ENCODE measurements at regions not wholly inside any gene's neighbourhood (a gene's known extent, or its start where the extent isn't known, plus 50 kb on each side); places are given as distances from the start of the nearest gene placed in this dataset.

DNA sequence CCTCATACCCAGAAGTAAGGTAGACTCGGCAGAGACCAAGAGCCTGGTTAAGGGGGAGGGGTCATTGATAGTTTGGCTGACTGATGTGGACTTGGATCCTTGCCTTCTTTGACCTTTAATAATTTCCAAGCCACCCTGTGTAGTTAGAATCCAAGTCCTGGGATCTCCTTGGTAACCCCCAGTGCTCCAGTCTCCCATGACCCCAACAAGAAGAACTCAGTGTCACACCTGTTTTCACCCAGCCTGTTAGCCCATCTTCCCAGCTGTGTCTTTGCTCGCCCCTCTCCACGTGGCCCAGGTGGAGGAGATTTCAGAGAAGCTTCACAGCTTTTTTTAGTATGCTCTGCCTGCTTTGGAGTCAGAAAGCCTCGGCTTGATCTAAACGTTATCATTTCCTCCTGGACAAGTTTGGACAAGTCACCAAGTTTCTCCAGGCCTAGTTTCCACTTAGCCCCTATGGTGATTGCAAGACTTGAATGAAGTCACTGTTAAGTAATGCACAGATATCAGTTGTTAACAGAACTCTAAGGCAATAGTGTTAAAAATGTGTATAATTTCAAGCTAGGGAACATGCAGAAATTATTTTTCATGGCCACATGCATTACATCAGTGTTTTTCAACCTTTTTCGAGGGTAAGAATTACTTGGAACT lies 170.0 kb downstream of the TMEM38B start:
- ATAC-seq (ENCODE audit: insufficient number of reproducible peaks, low FRiP score, low read depth) (no peak), DNase-seq (ENCODE audit: low spot score) (no peak)
- no peak overlapping the region for H3K4me3 ChIP-seq
- H3K9me3 ChIP-seq, result no peaks in the 10 kb centered on the region
- TF ChIP-seq, protein P1, sequence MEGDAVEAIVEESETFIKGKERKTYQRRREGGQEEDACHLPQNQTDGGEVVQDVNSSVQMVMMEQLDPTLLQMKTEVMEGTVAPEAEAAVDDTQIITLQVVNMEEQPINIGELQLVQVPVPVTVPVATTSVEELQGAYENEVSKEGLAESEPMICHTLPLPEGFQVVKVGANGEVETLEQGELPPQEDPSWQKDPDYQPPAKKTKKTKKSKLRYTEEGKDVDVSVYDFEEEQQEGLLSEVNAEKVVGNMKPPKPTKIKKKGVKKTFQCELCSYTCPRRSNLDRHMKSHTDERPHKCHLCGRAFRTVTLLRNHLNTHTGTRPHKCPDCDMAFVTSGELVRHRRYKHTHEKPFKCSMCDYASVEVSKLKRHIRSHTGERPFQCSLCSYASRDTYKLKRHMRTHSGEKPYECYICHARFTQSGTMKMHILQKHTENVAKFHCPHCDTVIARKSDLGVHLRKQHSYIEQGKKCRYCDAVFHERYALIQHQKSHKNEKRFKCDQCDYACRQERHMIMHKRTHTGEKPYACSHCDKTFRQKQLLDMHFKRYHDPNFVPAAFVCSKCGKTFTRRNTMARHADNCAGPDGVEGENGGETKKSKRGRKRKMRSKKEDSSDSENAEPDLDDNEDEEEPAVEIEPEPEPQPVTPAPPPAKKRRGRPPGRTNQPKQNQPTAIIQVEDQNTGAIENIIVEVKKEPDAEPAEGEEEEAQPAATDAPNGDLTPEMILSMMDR (IDR thresholded peaks at IDR 0.05), result no peak
- no peaks in the 10 kb centered on the region for H3K36me3 ChIP-seq
- no peaks in the 10 kb centered on the region for H3K27me3 ChIP-seq (replicated peaks; ENCODE audit: insufficient read depth)
- no peaks in the 10 kb centered on the region for H3K4me1 ChIP-seq (ENCODE audit: control insufficient read depth in 1 of 2, low read depth in 2 of 2)
- H3K27ac ChIP-seq, result no peak overlapping the region

DNA sequence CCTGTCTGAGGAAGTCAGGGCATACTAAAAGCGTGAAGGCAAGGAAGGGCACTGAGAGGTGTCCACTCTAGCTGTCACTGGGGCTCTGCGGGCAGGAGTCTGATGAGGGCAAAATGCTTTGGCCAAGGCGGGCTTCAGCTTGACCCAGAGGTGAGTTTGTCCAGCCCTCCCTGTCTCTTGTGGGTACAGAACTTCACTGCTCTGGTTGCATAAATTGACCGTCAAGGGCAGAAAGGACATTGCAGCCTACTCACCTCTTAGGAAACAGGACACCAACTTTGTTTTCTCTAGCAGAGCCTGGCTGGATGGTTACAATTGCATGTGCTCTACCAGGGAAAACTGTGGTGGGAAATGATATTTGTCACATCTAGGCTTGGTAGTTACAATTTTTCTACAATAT lies 170.9 kb downstream of the TMEM38B start:
- H3K27me3 ChIP-seq (replicated peaks; ENCODE audit: insufficient read depth), result no peaks in the 10 kb centered on the region
- no peaks in the 10 kb centered on the region for H3K4me1 ChIP-seq (ENCODE audit: control insufficient read depth in 1 of 2, low read depth in 2 of 2)
- no peak overlapping the region for H3K4me3 ChIP-seq
- H3K9me3 ChIP-seq, result no peaks in the 10 kb centered on the region
- TF ChIP-seq, protein P1 (IDR thresholded peaks at IDR 0.05), result no peak
- ATAC-seq (ENCODE audit: insufficient number of reproducible peaks, low FRiP score, low read depth) (no peak), DNase-seq (ENCODE audit: low spot score) (no peak)
- H3K27ac ChIP-seq, result no peak overlapping the region
- H3K36me3 ChIP-seq, result no peaks in the 10 kb centered on the region

- no peaks in the 10 kb centered on the region for H3K27me3 ChIP-seq (replicated peaks; ENCODE audit: insufficient read depth)
- no peak overlapping the region for H3K27ac ChIP-seq
- H3K9me3 ChIP-seq, result no peaks in the 10 kb centered on the region
- no peaks in the 10 kb centered on the region for H3K36me3 ChIP-seq
- ATAC-seq (ENCODE audit: insufficient number of reproducible peaks, low FRiP score, low read depth), result no peak
- TF ChIP-seq, protein P1 (IDR thresholded peaks at IDR 0.05), result no peak
- no peak overlapping the region for H3K4me3 ChIP-seq
- no peaks in the 10 kb centered on the region for H3K4me1 ChIP-seq (ENCODE audit: control insufficient read depth in 1 of 2, low read depth in 2 of 2)
- DNase-seq (ENCODE audit: low spot score), result no peak
Measured at GRCh38 chr9:105871540-105871939, 177.2 kb downstream of the TMEM38B start.

DNA sequence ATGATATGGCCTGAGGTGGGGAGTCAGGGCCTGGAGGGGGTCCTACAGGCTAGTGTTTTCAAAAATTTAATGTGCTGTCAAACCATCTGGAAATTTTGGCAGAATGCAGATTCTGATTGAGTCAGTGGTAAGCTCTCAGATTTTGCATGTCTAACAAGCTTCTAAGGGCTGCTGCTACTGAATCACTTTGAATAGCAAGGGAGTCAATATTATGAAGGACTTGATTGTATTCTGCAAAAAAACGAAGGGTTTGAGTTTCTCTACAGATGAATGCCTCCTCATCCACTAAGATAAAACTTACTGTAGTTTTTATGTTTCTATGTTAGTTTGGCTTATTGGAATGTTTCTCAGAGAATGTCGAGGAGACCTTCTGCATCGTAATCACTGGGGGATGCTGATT lies 179.5 kb downstream of the TMEM38B start:
- H3K9me3 ChIP-seq, result no peaks in the 10 kb centered on the region
- no peak for DNase-seq (ENCODE audit: low spot score)
- H3K27me3 ChIP-seq (replicated peaks; ENCODE audit: insufficient read depth), result no peaks in the 10 kb centered on the region
- ATAC-seq (ENCODE audit: insufficient number of reproducible peaks, low FRiP score, low read depth), result no peak
- no peak overlapping the region for H3K4me3 ChIP-seq
- TF ChIP-seq, protein P1 (IDR thresholded peaks at IDR 0.05), result no peak
- no peak overlapping the region for H3K27ac ChIP-seq
- H3K4me1 ChIP-seq (ENCODE audit: control insufficient read depth in 1 of 2, low read depth in 2 of 2), result no peaks in the 10 kb centered on the region
- H3K36me3 ChIP-seq, result no peaks in the 10 kb centered on the region

- Histone ChIP-seq H3K4me1 (ENCODE audit: control insufficient read depth in 1 of 2, low read depth in 2 of 2) (no peaks in the 10 kb centered on the region), H3K9me3 (no peaks in the 10 kb centered on the region), H3K27ac (no peak overlapping the region), H3K27me3 (replicated peaks; ENCODE audit: insufficient read depth) (no peaks in the 10 kb centered on the region), H3K4me3 (no peak overlapping the region), H3K36me3 (no peaks in the 10 kb centered on the region)
- DNase-seq (ENCODE audit: low spot score), result no peak
- TF ChIP-seq, protein P1 (IDR thresholded peaks at IDR 0.05), result no peak
- no peak for ATAC-seq (ENCODE audit: insufficient number of reproducible peaks, low FRiP score, low read depth)
Measured at GRCh38 chr9:105877721-105878120, 183.4 kb downstream of the TMEM38B start.
